Fibroblast of lung (primary cell): ENCODE measurements at regions not wholly inside any gene's neighbourhood (a gene's known extent, or its start where the extent isn't known, plus 50 kb on each side); places are given as distances from the start of the nearest gene placed in this dataset.

ENCODE experiments used
- CTCF ChIP-seq, 2 donors: IDR thresholded peaks in 1 of 2; conservative IDR thresholded peaks in 1 of 2; 1 replicate in 1 of 2; 2 replicates in 1 of 2; pipeline ENCODE4 v1.5.1; 2011 to 2012; ENCODE audit warnings: low read length in 2 of 2, control low read depth in 1 of 2, inconsistent platforms in 1 of 2, low read depth in 1 of 2, mild to moderate bottlenecking in 1 of 2
- EZH2 ChIP-seq: IDR thresholded peaks from 2 replicates; pipeline ENCODE4 v1.5.1; 2012; ENCODE audit warnings: low read length, control low read depth, mild to moderate bottlenecking; ENCODE audit errors: missing control alignments

GRCh38 chr16:86371083-86371803 is 139.1 kb upstream of the FOXF1 start:
- TF ChIP-seq CTCF (conservative IDR thresholded peaks at IDR 0.05 in 1 of 2, IDR thresholded peaks at IDR 0.05 in 1 of 2; ENCODE audit: low read depth in 1 of 2, low read length in 2 of 2) (no peak), EZH2 (no peak)
